ENCODE measurements at regions not wholly inside any gene's neighbourhood (a gene's known extent, or its start where the extent isn't known, plus 50 kb on each side); places are given as distances from the start of the nearest gene placed in this dataset.

DNA sequence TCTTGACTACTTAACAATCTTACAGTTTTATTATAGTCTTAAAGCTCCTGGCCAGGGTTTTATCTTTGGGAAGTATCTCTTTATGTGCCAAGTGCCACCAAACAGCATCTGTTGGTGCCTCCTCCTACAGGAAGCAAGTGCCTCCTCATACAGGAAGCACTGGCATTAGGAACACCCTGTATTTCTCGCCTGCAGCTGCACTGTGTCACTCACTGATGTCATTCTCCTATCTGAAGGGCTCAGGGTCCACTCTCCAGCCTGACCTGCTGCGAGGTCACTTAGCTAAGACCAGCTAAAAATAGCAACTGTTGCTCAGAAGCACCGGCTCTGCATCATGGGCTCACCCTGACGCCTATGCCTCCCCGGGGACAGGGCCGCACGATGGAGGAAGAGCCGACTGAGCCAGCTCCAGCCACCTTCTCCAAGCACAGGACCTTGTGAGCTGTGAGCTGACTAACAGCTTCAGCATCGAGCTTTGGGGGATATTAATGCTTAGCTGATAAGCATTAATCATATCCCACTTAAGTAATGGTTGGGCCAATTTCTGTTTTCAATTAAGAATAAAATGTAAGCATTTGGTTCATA is 66.3 kb upstream of the CD93 start:
- peak; percentile 25 to 57 for TF ChIP-seq RXRA (IDR thresholded peaks at IDR 0.05)
- TF ChIP-seq, protein P1, sequence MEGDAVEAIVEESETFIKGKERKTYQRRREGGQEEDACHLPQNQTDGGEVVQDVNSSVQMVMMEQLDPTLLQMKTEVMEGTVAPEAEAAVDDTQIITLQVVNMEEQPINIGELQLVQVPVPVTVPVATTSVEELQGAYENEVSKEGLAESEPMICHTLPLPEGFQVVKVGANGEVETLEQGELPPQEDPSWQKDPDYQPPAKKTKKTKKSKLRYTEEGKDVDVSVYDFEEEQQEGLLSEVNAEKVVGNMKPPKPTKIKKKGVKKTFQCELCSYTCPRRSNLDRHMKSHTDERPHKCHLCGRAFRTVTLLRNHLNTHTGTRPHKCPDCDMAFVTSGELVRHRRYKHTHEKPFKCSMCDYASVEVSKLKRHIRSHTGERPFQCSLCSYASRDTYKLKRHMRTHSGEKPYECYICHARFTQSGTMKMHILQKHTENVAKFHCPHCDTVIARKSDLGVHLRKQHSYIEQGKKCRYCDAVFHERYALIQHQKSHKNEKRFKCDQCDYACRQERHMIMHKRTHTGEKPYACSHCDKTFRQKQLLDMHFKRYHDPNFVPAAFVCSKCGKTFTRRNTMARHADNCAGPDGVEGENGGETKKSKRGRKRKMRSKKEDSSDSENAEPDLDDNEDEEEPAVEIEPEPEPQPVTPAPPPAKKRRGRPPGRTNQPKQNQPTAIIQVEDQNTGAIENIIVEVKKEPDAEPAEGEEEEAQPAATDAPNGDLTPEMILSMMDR (IDR thresholded peaks at IDR 0.05; ENCODE audit: low read depth, low read length, missing input control): no peak
- TF ChIP-seq RAD21 (IDR thresholded peaks at IDR 0.05): peak in 1 of 2 donors; percentile 18
- no peak for TF ChIP-seq ATF3 (IDR thresholded peaks at IDR 0.05)
- no peak for TF ChIP-seq GABPA (IDR thresholded peaks at IDR 0.05 in 1 of 2, conservative IDR thresholded peaks at IDR 0.05 in 1 of 2)
- no peak for TF ChIP-seq ZBTB33 (IDR thresholded peaks at IDR 0.05)
